Breast epithelium (tissue), 3 donors: ENCODE measurements at regions not wholly inside any gene's neighbourhood (a gene's known extent, or its start where the extent isn't known, plus 50 kb on each side); places are given as distances from the start of the nearest gene placed in this dataset.

Source experiments
- POLR2A ChIP-seq: fragments of 450-650 bp; IDR thresholded peaks from one replicate; pipeline ENCODE4 v1.6.1; 2016; ENCODE audit warnings: antibody characterized with exemption, mild to moderate bottlenecking, moderate library complexity
- TF ChIP-seq, protein P1 (sequence below), 3 donors: fragments of 450-650 bp; IDR thresholded peaks; one replicate each; pipeline ENCODE4 v1.5.1; 2016 to 2017; ENCODE audit warnings: antibody characterized with exemption in 3 of 3, mild to moderate bottlenecking in 3 of 3, moderate library complexity in 3 of 3

DNA sequence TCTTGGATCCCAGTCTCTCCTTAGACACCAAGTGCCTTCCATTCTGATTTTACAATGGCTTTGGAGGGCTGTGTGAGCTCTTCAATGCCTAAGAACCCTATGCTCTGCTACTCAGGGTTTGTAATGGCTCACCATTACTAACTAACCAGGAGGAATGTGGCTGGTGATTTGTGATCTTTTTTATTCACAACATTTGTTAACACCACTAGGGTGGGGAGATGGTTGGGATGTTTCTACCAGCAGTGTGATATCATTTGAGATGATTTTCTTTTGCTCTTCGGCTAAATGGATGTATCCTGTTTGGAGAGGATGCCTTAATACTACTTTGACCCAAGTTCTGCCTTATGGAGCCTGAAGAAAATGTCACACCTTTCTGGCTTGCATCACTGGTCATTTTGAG, 226.9 kb downstream of the MFSD1 start:
- no peak for TF ChIP-seq POLR2A
- TF ChIP-seq, protein P1, sequence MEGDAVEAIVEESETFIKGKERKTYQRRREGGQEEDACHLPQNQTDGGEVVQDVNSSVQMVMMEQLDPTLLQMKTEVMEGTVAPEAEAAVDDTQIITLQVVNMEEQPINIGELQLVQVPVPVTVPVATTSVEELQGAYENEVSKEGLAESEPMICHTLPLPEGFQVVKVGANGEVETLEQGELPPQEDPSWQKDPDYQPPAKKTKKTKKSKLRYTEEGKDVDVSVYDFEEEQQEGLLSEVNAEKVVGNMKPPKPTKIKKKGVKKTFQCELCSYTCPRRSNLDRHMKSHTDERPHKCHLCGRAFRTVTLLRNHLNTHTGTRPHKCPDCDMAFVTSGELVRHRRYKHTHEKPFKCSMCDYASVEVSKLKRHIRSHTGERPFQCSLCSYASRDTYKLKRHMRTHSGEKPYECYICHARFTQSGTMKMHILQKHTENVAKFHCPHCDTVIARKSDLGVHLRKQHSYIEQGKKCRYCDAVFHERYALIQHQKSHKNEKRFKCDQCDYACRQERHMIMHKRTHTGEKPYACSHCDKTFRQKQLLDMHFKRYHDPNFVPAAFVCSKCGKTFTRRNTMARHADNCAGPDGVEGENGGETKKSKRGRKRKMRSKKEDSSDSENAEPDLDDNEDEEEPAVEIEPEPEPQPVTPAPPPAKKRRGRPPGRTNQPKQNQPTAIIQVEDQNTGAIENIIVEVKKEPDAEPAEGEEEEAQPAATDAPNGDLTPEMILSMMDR (IDR thresholded peaks at IDR 0.05) = no peak
